Activated T-cell treated with anti-CD3 and anti-CD28 coated beads, Interleukin-2, amount 50 U/mL, for 24 hours (primary cell): ENCODE measurements at regions not wholly inside any gene's neighbourhood (a gene's known extent, or its start where the extent isn't known, plus 50 kb on each side); places are given as distances from the start of the nearest gene placed in this dataset.

ENCODE experiments used
- DNase-seq: peaks from one replicate; pipeline ENCODE4 v3.0.0-alpha.2; 2020
- H3K27ac Mint-ChIP-seq: 2 replicates; pipeline ENCODE4 v1.8.0; 2020; ENCODE audit warnings: mild to moderate bottlenecking, mixed read lengths
- H3K27me3 Mint-ChIP-seq: 2 replicates; pipeline ENCODE4 v1.8.0; 2020; ENCODE audit warnings: mixed read lengths
- H3K36me3 Mint-ChIP-seq: 2 replicates; pipeline ENCODE4 v1.8.0; 2020; ENCODE audit warnings: low read depth, mixed read lengths
- H3K4me1 Mint-ChIP-seq: 2 replicates; pipeline ENCODE4 v1.8.0; 2020; ENCODE audit warnings: low read depth, mixed read lengths
- H3K4me3 Mint-ChIP-seq: 2 replicates; pipeline ENCODE4 v1.8.0; 2020; ENCODE audit warnings: mild to moderate bottlenecking, moderate library complexity, mixed read lengths
- H3K9me3 Mint-ChIP-seq: 2 replicates; pipeline ENCODE4 v1.8.0; 2020; ENCODE audit warnings: mixed read lengths

DNA sequence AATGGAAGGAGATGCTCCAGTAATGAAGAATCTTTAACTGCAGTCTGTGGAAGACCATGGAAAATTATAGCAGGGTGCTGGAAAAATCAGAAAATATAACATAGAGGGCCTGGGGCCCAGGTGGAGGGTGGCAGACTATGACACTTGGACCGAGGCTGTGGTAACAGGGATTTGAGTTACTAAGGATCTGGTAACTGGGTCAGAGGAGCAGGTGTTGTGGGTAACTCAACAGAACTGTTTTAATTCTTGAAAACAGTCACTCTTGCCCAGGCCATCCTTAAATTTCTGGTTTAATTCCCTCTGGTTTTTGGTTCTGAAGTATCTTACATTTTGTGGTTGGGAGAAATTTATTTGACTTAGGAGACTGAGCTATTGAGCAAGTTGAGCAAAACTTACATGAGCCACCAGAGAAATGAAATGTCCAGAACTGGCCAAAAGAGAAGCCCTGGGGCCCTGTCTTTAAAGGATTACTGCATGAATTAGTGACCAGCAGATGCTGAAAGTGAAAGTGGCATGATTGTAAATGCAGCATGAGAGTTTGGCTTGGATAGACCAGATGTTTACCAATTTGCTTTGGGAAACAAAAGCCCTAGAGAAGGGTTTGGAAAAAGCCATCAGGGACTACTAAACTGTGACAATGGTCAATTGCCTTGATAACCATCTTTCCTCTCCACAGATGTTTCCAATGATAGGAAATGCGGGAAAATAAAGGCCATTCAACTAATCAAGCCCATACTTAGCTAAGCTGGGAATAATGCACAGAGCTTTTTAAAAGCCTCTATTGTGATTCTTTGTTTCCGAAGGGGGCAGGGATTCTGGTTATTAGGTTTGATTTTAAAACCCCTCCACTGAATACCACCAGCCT lies 374.9 kb upstream of the TGFBR2 start:
- peaks cover 11% of the 10 kb centered on the region for H3K4me1 Mint-ChIP-seq
- H3K27me3 Mint-ChIP-seq: no peaks in the 10 kb centered on the region
- no peak overlapping the region for H3K27ac Mint-ChIP-seq
- H3K9me3 Mint-ChIP-seq: no peaks in the 10 kb centered on the region
- no peak overlapping the region for H3K4me3 Mint-ChIP-seq
- H3K36me3 Mint-ChIP-seq: no peaks in the 10 kb centered on the region
- no peak for DNase-seq

DNA sequence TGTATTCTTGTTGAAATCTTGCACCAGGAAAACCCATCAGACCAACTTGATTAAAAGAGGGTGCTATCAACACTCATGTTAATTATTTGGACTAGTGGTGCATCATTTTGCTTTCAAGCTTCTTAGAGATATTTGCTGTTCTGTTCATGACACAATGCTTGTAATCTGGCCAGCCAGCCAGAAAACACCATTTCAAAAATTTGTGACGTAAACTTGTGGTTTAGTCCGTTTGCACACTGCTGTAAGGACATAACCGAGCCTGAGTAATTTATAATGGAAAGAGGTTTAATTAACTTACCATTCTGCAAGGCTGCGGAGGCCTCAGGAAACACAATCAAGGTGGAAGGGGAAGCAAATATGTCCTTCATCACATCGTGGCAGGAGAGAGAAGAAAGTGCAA lies 374.3 kb upstream of the TGFBR2 start:
- no peak overlapping the region for H3K27ac Mint-ChIP-seq
- H3K27me3 Mint-ChIP-seq: no peaks in the 10 kb centered on the region
- H3K4me3 Mint-ChIP-seq: no peak overlapping the region
- H3K36me3 Mint-ChIP-seq: no peaks in the 10 kb centered on the region
- DNase-seq: no peak
- H3K9me3 Mint-ChIP-seq: no peaks in the 10 kb centered on the region
- H3K4me1 Mint-ChIP-seq: peaks cover 11% of the 10 kb centered on the region

DNA sequence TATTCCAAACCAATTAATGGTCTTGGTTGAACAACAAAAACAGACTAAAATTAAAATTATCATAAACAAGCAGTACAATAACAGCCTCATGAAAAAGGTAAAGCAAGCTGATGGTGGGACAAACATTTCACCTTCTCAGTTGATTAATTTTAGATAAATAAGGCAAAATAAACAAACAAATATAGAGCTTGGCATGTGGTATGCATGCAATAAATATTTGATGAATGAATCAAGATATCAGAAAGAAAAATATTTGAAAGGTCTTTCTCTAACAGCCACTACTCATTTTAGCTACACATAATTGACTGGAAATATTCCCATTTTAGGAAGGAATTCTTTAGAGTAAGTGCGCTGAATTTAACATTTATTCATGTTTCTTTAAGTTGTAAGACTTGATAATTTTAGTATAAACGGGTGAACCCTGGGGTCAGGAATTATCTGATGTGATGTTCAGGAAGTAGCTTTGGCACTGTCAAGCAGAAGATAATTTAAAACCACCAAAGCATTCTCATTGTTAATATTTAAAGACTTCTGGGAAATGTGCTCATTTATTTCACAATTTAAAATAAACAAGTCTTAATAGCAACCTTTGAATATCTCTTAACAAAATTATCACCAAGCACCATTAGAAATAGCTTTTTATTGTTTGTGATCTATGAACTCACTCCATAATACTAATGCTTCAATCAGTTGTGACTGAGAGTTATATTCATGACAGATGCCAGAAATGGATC lies 372.3 kb upstream of the TGFBR2 start:
- H3K4me3 Mint-ChIP-seq: no peak overlapping the region
- H3K36me3 Mint-ChIP-seq: no peaks in the 10 kb centered on the region
- no peak overlapping the region for H3K27ac Mint-ChIP-seq
- no peak for DNase-seq
- no peaks in the 10 kb centered on the region for H3K27me3 Mint-ChIP-seq
- no peaks in the 10 kb centered on the region for H3K9me3 Mint-ChIP-seq
- H3K4me1 Mint-ChIP-seq: no peaks in the 10 kb centered on the region

DNA sequence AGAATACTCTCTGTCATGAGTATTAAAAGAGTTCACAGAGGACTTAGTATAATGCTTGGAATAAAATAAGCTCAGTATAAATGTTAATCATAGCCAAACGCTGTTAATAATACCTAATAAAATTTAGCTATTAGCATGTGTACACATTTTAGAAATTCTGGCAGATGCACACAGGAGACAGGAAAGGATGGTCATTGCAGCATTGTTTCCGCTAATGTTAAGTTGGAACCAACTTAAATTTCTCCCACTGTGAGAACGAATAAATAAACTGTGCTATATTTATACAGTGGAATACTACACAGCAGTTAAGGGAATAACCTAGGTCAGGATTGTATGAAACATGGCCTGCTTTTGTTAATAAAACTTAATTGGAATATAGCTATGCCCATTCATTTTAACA lies 370.4 kb upstream of the TGFBR2 start:
- Mint-ChIP-seq H3K27me3 (no peaks in the 10 kb centered on the region), H3K27ac (no peak overlapping the region), H3K4me1 (no peaks in the 10 kb centered on the region), H3K4me3 (no peak overlapping the region), H3K9me3 (no peaks in the 10 kb centered on the region), H3K36me3 (no peaks in the 10 kb centered on the region)
- no peak for DNase-seq

DNA sequence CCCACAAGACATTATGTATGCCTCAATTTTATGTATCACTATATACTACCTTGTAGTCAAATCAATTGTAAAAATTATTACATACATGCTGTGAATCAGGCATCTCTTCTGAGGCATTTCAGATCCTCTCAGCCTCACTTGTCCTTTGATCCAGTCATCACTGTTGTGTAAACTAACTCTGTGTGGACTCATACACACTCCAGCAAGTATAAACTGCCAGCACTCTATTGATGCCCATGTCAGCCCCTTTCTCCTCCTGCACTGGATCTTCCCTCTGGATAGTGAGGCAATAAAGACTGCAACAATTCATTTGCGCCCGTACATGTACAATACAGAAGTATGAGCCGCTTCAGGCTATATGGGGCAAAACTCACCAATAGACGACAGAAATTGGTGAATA lies 364.7 kb upstream of the TGFBR2 start:
- no peak for DNase-seq
- no peak overlapping the region for H3K4me3 Mint-ChIP-seq
- H3K27ac Mint-ChIP-seq: no peak overlapping the region
- H3K4me1 Mint-ChIP-seq: no peaks in the 10 kb centered on the region
- H3K36me3 Mint-ChIP-seq: no peaks in the 10 kb centered on the region
- H3K27me3 Mint-ChIP-seq: no peaks in the 10 kb centered on the region
- H3K9me3 Mint-ChIP-seq: no peaks in the 10 kb centered on the region

DNA sequence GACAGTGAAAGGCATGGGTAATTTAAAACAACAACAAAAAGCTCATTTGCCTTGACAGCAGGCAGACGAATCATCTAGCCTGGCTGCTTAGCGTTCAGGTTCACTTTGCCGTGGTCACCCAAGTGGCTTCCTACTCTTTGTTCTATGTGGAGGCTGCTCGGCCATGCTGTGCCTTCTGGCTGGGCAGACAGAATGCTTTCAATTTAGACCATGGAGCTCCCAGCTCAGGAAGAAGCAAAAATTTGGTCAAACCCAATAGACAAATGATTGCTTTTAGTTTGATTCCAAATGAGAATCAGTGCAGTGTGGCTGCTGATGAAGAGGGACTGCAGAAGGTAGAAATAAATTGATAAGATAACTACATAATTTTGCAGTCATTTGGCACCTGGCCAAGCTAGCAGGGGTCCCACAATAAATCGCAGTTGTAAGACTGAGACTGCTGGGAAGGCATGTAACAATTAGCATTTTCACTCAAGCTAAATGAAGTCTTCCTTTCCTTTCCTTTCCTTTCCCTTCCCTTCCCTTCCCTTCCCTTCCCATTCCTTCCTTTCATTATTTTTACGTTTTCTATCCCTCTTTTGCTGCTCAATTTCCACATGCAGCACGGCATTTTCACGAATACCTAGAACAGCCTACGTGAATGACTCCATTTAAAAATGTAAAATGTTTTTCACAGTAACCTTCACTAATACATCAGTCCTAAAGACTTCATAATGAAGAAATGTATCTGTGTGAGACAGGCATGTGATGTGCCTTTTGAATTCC lies 360.4 kb upstream of the TGFBR2 start:
- Mint-ChIP-seq H3K4me1 (peaks cover 6% of the 10 kb centered on the region), H3K27me3 (no peaks in the 10 kb centered on the region), H3K36me3 (no peaks in the 10 kb centered on the region), H3K4me3 (no peak overlapping the region), H3K9me3 (no peaks in the 10 kb centered on the region), H3K27ac (no peak overlapping the region)
- DNase-seq: no peak

DNA sequence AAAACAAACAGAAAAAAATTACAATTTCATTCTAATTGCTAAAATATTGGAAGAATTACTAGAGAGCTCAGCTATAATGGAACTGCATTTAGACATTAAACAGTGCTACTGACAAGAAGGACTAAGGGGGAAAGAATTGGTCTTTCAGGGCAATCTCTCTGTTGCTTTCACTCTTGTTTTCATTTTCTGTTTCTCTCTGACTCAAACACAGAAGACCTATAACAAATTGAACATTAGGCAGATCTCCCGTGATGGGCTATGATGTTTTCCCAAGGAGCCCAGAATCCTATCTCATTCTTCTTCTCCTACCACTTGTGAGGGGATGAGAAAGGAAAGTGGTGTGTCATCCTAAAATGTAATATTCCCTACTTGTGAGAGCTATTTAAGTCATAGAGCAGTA lies 358.0 kb upstream of the TGFBR2 start:
- Mint-ChIP-seq H3K27me3 (no peaks in the 10 kb centered on the region), H3K36me3 (no peaks in the 10 kb centered on the region), H3K27ac (no peak overlapping the region), H3K4me3 (no peak overlapping the region), H3K4me1 (peaks cover 6% of the 10 kb centered on the region), H3K9me3 (no peaks in the 10 kb centered on the region)
- no peak for DNase-seq

DNA sequence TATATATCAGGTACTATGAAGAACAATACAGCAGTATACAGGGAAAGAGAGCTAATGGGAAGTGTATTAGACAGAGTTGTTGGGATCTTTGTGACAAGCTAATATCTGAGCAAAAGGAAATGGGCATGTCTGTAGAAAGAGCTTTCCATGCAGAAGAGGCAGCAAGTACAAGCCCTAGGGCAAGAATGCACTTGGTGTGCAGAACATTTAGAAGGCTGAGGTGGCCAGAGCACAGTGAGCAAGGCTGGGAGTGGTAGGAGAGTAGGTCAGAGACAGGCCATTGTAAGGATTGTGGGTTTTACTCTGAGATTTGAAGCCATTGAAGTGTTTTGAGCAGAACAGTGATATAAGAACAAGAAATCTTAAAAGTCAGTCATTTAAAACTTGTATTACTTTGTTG lies 353.9 kb upstream of the TGFBR2 start:
- no peak for DNase-seq
- H3K9me3 Mint-ChIP-seq: no peaks in the 10 kb centered on the region
- H3K27me3 Mint-ChIP-seq: no peaks in the 10 kb centered on the region
- H3K4me3 Mint-ChIP-seq: no peak overlapping the region
- H3K4me1 Mint-ChIP-seq: peaks cover 6% of the 10 kb centered on the region
- no peak overlapping the region for H3K27ac Mint-ChIP-seq
- H3K36me3 Mint-ChIP-seq: no peaks in the 10 kb centered on the region

DNA sequence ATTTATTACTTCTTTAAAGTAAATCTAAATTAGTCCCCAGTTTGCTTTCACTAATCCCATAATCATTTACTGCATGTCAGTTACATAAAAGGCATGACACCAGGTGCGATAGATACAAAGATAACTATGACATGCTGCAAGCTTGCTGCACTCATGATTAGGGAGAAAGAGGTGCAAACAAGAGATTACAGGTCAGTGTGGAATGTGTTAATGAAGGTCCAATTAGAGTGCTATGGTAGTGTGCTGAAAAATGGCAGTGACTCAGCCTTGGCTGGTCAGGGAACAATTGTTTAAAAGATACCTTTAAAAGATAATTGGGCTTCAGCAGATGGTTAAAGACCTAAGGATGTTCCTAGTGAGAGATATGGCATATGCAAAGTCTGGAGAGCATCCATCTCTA lies 352.6 kb upstream of the TGFBR2 start:
- Mint-ChIP-seq H3K4me3 (no peak overlapping the region), H3K4me1 (no peaks in the 10 kb centered on the region), H3K27me3 (no peaks in the 10 kb centered on the region), H3K27ac (no peak overlapping the region), H3K36me3 (no peaks in the 10 kb centered on the region), H3K9me3 (no peaks in the 10 kb centered on the region)
- no peak for DNase-seq

DNA sequence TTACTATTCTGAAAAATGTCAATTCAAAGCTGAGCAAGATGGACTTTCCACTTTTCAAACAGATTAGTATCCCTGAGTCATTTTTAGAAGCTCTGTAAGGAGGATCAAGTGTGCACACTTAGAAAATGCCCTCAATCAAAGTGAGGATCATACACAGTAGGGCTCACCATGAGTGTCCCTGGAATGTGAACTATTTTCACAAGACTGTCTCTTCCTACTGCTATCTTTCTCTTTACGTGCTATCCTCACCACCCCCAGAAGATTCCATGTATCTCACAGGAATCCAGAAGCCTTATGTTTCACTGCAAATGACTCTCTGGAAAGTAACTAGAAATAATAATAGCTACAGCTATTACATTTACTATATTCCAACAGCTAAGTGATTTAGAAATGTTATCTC lies 349.9 kb upstream of the TGFBR2 start:
- no peak for DNase-seq
- H3K36me3 Mint-ChIP-seq: no peaks in the 10 kb centered on the region
- no peak overlapping the region for H3K4me3 Mint-ChIP-seq
- H3K27ac Mint-ChIP-seq: no peak overlapping the region
- H3K27me3 Mint-ChIP-seq: no peaks in the 10 kb centered on the region
- no peaks in the 10 kb centered on the region for H3K4me1 Mint-ChIP-seq
- H3K9me3 Mint-ChIP-seq: no peaks in the 10 kb centered on the region

DNA sequence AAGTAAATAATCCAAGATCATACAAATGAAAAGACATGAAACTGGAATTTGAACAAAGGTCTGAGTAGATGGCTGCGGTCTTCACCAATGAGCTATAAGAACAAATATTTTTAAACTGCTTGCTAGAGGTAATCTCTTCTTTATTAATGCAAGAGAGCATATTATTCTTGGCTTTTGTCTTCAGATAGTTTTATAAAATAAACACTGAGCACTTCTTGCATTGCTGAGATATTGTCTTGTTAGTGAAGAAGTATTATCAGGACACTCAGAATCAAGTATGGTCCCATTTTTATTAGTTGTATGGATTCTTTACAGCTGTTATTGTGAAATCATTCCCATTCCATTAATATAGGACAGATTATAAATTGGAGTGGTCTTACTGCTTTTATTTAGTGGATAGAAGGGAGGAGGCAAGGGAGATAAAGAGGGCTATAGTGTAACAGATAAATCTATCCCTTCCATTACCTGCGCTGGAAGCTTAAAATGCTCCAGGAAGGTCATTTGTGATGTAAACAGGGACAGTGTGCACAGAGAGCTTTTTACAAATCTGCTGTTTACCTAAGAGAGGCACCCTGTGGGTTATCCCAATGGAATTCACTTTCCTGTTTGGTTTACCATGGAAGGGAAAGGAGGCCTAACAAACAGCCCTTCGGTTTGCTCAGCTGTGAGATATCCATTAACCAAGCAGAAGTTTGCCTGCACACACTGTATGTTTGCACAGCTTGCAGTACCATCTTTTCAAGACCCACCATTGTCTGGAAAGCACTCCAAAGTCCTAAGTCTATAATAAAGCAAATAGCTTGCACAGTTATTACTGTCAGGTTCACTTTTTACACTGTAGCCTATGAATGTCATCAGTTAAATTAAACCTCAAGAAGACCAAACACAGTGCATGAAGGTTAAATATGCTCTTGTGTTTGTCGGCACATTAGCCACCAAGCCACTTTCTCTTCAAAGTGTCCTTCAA lies 347.7 kb upstream of the TGFBR2 start:
- no peaks in the 10 kb centered on the region for H3K9me3 Mint-ChIP-seq
- H3K36me3 Mint-ChIP-seq: no peaks in the 10 kb centered on the region
- DNase-seq: no peak
- H3K27me3 Mint-ChIP-seq: no peaks in the 10 kb centered on the region
- peaks cover 13% of the 10 kb centered on the region for H3K4me1 Mint-ChIP-seq
- H3K27ac Mint-ChIP-seq: no peak overlapping the region
- H3K4me3 Mint-ChIP-seq: no peak overlapping the region

DNA sequence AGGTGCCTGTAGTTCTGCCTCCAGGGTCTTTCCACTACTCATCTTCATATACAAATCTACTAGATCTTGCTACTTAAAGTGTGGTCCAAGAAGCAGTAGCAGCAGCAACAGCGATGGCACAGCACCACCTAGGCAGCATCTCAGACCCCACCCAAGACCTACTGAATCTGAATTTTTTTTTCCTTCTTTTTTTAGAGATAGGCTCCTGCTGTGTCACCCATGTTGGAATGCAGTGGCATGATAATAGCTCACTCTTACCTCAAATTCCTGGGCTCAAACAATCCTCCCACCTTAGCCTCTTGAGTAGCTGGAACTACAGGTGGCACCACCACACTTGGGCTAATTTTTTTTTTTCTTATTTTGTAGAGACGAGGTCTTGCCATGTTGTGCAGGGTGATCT lies 346.7 kb upstream of the TGFBR2 start:
- H3K27ac Mint-ChIP-seq: no peak overlapping the region
- no peaks in the 10 kb centered on the region for H3K27me3 Mint-ChIP-seq
- no peaks in the 10 kb centered on the region for H3K36me3 Mint-ChIP-seq
- peaks cover 21% of the 10 kb centered on the region for H3K4me1 Mint-ChIP-seq
- no peak for DNase-seq
- no peaks in the 10 kb centered on the region for H3K9me3 Mint-ChIP-seq
- H3K4me3 Mint-ChIP-seq: no peak overlapping the region

DNA sequence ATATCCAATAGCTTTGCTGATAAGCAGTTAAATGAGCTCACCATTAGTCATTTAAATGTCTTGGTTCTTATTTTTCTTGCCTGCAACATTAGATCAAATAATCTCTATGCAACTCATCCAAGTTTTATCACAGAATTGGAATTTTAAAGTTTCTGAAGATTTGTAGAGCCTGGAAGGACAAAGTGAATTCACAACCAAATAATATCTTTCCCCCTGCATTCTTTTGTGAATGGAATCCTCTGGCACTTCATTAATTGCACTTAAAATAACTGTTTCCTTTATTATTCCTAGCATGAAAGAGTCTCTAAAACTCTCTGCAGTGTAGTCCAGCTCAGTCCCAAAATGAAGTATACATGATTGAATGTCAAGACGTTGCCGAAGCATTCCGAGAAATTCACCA lies 345.6 kb upstream of the TGFBR2 start:
- peaks cover 6% of the 10 kb centered on the region for H3K9me3 Mint-ChIP-seq
- no peaks in the 10 kb centered on the region for H3K27me3 Mint-ChIP-seq
- DNase-seq: no peak
- H3K27ac Mint-ChIP-seq: no peak overlapping the region
- peaks cover 21% of the 10 kb centered on the region for H3K4me1 Mint-ChIP-seq
- H3K4me3 Mint-ChIP-seq: no peak overlapping the region
- H3K36me3 Mint-ChIP-seq: no peaks in the 10 kb centered on the region
